ENCODE measurements at regions not wholly inside any gene's neighbourhood (a gene's known extent, or its start where the extent isn't known, plus 50 kb on each side); places are given as distances from the start of the nearest gene placed in this dataset.

GRCh38 chr6:112563368-112563767 is 216.2 kb downstream of the RFPL4B start:
- H3K9ac ChIP-seq (ENCODE audit: low read depth in 1 of 2, low read length in 2 of 2) = no peak overlapping the region
- no peaks in the 10 kb centered on the region for H3K4me1 ChIP-seq (ENCODE audit: control insufficient read depth in 4 of 4, insufficient read depth in 4 of 4, low read length in 3 of 4)
- no peaks in the 10 kb centered on the region for H3K9me3 ChIP-seq (ENCODE audit: control insufficient read depth in 4 of 4, low read length in 3 of 4)
- H3K36me3 ChIP-seq (ENCODE audit: control insufficient read depth in 4 of 4, insufficient read depth in 3 of 4, low read depth in 1 of 4, low read length in 3 of 4) = no peaks in the 10 kb centered on the region
- no peaks in the 10 kb centered on the region for H3K27me3 ChIP-seq (ENCODE audit: control insufficient read depth in 4 of 4, insufficient read depth in 4 of 4, low read length in 3 of 4)
- H3K4me3 ChIP-seq (ENCODE audit: low read depth in 1 of 3, low read length in 3 of 3) = no peak overlapping the region
- TF ChIP-seq HNF4G (IDR thresholded peaks at IDR 0.05) (no peak), YY1 (IDR thresholded peaks at IDR 0.05) (no peak), GABPA (IDR thresholded peaks at IDR 0.05 in 1 of 2, conservative IDR thresholded peaks at IDR 0.05 in 1 of 2) (no peak), TAF1 (conservative IDR thresholded peaks at IDR 0.05) (no peak), JUND (IDR thresholded peaks at IDR 0.05) (no peak), EGR1 (IDR thresholded peaks at IDR 0.05; ENCODE audit: low read depth in 2 of 2) (no peak), RAD21 (IDR thresholded peaks at IDR 0.05) (no peak), SP1 (IDR thresholded peaks at IDR 0.05) (no peak), NR2F2 (IDR thresholded peaks at IDR 0.05) (no peak)
- TF ChIP-seq, protein P1, sequence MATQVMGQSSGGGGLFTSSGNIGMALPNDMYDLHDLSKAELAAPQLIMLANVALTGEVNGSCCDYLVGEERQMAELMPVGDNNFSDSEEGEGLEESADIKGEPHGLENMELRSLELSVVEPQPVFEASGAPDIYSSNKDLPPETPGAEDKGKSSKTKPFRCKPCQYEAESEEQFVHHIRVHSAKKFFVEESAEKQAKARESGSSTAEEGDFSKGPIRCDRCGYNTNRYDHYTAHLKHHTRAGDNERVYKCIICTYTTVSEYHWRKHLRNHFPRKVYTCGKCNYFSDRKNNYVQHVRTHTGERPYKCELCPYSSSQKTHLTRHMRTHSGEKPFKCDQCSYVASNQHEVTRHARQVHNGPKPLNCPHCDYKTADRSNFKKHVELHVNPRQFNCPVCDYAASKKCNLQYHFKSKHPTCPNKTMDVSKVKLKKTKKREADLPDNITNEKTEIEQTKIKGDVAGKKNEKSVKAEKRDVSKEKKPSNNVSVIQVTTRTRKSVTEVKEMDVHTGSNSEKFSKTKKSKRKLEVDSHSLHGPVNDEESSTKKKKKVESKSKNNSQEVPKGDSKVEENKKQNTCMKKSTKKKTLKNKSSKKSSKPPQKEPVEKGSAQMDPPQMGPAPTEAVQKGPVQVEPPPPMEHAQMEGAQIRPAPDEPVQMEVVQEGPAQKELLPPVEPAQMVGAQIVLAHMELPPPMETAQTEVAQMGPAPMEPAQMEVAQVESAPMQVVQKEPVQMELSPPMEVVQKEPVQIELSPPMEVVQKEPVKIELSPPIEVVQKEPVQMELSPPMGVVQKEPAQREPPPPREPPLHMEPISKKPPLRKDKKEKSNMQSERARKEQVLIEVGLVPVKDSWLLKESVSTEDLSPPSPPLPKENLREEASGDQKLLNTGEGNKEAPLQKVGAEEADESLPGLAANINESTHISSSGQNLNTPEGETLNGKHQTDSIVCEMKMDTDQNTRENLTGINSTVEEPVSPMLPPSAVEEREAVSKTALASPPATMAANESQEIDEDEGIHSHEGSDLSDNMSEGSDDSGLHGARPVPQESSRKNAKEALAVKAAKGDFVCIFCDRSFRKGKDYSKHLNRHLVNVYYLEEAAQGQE (IDR thresholded peaks at IDR 0.05) = no peak
- TF ChIP-seq, protein P2, sequence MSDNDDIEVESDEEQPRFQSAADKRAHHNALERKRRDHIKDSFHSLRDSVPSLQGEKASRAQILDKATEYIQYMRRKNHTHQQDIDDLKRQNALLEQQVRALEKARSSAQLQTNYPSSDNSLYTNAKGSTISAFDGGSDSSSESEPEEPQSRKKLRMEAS (IDR thresholded peaks at IDR 0.05) = no peak
- no peak overlapping the region for H3K27ac ChIP-seq (ENCODE audit: low read depth in 1 of 2, low read length in 2 of 2)
- WGBS = 36% methylated on average over 3 of the region's 3 CpGs
- DNase-seq (ENCODE audit: low spot score) = no peak

- Histone ChIP-seq H3K9ac (ENCODE audit: low read depth in 1 of 2, low read length in 2 of 2) (no peak overlapping the region), H3K36me3 (ENCODE audit: control insufficient read depth in 4 of 4, insufficient read depth in 3 of 4, low read depth in 1 of 4, low read length in 3 of 4) (no peaks in the 10 kb centered on the region), H3K4me1 (ENCODE audit: control insufficient read depth in 4 of 4, insufficient read depth in 4 of 4, low read length in 3 of 4) (no peaks in the 10 kb centered on the region), H3K27ac (ENCODE audit: low read depth in 1 of 2, low read length in 2 of 2) (no peak overlapping the region), H3K9me3 (ENCODE audit: control insufficient read depth in 4 of 4, low read length in 3 of 4) (no peaks in the 10 kb centered on the region), H3K4me3 (ENCODE audit: low read depth in 1 of 3, low read length in 3 of 3) (no peak overlapping the region), H3K27me3 (ENCODE audit: control insufficient read depth in 4 of 4, insufficient read depth in 4 of 4, low read length in 3 of 4) (no peaks in the 10 kb centered on the region)
- no peak for TF ChIP-seq HNF4A (conservative IDR thresholded peaks at IDR 0.05)
- TF ChIP-seq FOXA2 (IDR thresholded peaks at IDR 0.05) = no peak
- TF ChIP-seq, protein P1 (IDR thresholded peaks at IDR 0.05) = no peak
- TF ChIP-seq, protein P3, sequence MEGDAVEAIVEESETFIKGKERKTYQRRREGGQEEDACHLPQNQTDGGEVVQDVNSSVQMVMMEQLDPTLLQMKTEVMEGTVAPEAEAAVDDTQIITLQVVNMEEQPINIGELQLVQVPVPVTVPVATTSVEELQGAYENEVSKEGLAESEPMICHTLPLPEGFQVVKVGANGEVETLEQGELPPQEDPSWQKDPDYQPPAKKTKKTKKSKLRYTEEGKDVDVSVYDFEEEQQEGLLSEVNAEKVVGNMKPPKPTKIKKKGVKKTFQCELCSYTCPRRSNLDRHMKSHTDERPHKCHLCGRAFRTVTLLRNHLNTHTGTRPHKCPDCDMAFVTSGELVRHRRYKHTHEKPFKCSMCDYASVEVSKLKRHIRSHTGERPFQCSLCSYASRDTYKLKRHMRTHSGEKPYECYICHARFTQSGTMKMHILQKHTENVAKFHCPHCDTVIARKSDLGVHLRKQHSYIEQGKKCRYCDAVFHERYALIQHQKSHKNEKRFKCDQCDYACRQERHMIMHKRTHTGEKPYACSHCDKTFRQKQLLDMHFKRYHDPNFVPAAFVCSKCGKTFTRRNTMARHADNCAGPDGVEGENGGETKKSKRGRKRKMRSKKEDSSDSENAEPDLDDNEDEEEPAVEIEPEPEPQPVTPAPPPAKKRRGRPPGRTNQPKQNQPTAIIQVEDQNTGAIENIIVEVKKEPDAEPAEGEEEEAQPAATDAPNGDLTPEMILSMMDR (IDR thresholded peaks at IDR 0.05; ENCODE audit: low read depth, low read length, missing input control) = no peak
- no peak for DNase-seq (ENCODE audit: low spot score)
These were observed 220.9 kb downstream of the RFPL4B start for GRCh38 chr6:112568066-112568465.
